ENCODE measurements at regions not wholly inside any gene's neighbourhood (a gene's known extent, or its start where the extent isn't known, plus 50 kb on each side); places are given as distances from the start of the nearest gene placed in this dataset.

DNA sequence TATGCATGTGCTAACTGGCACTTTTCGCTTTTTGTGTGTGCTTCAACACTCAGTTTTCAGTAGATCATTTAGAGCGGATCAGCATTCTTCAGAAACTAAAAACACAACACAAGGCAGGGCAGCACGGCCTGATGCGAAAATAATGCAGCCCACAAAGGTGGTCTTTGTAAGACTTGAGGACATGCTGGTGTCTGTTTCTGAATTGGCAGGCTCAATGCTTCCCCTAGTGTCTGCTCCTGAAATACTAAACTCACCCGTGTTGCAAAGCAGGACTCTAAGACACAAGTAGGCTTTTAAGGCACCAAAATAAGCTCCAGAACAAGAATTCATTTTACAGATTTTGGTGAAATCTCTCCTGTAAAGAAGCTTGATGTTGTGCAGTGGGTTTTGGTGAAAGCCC is 676.5 kb downstream of the TENT5A start:
- TF ChIP-seq, protein P1, sequence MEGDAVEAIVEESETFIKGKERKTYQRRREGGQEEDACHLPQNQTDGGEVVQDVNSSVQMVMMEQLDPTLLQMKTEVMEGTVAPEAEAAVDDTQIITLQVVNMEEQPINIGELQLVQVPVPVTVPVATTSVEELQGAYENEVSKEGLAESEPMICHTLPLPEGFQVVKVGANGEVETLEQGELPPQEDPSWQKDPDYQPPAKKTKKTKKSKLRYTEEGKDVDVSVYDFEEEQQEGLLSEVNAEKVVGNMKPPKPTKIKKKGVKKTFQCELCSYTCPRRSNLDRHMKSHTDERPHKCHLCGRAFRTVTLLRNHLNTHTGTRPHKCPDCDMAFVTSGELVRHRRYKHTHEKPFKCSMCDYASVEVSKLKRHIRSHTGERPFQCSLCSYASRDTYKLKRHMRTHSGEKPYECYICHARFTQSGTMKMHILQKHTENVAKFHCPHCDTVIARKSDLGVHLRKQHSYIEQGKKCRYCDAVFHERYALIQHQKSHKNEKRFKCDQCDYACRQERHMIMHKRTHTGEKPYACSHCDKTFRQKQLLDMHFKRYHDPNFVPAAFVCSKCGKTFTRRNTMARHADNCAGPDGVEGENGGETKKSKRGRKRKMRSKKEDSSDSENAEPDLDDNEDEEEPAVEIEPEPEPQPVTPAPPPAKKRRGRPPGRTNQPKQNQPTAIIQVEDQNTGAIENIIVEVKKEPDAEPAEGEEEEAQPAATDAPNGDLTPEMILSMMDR (conservative IDR thresholded peaks at IDR 0.05; ENCODE audit: low read depth in 2 of 2), result peak; percentile 73
- TF ChIP-seq EZH2phosphoT487 (IDR thresholded peaks at IDR 0.05; ENCODE audit: unreplicated experiment), result no peak
- no peaks in the 10 kb centered on the region for H3K4me1 ChIP-seq (ENCODE audit: insufficient read depth)
- no peak overlapping the region for H3K4me3 Mint-ChIP-seq
- H3K4me2 ChIP-seq, result no peak overlapping the region
- H3K79me2 ChIP-seq (replicated peaks; ENCODE audit: insufficient read depth), result no peaks in the 10 kb centered on the region
- ATAC-seq (peak; percentile 94), DNase-seq (ENCODE audit: low spot score) (peak; percentile 76)
- no peaks in the 10 kb centered on the region for H3K27me3 Mint-ChIP-seq (ENCODE audit: insufficient read depth, low read depth, poor library complexity)
- H4K20me1 ChIP-seq (replicated peaks; ENCODE audit: insufficient read depth), result no peaks in the 10 kb centered on the region
- peaks cover under 1% of the 10 kb centered on the region; the same call in 1 of the 3 replicates for H3K9me3 Mint-ChIP-seq
- H3K27ac ChIP-seq (ENCODE audit: low read depth), result no peak overlapping the region
- H3K4me1 Mint-ChIP-seq, result peaks cover 3% of the 10 kb centered on the region; the same call in 2 of the 3 replicates
- no peaks in the 10 kb centered on the region for H3K9me2 ChIP-seq (ENCODE audit: insufficient read depth)
- H3K27me3 ChIP-seq (ENCODE audit: insufficient read depth), result no peaks in the 10 kb centered on the region
- H3K27ac Mint-ChIP-seq, result peak overlapping the region; percentile 59; the same call in 1 of the 2 replicates
- H3K4me3 ChIP-seq, result no peak overlapping the region
- H3F3A ChIP-seq (replicated peaks; ENCODE audit: low read depth), result no peaks in the 10 kb centered on the region
- H3K36me3 Mint-ChIP-seq (ENCODE audit: low read depth), result no peaks in the 10 kb centered on the region
- H3K36me3 ChIP-seq (ENCODE audit: insufficient read depth), result no peaks in the 10 kb centered on the region
- peak overlapping the region; percentile 74; the same call in 1 of the 2 replicates for H2AFZ ChIP-seq

DNA sequence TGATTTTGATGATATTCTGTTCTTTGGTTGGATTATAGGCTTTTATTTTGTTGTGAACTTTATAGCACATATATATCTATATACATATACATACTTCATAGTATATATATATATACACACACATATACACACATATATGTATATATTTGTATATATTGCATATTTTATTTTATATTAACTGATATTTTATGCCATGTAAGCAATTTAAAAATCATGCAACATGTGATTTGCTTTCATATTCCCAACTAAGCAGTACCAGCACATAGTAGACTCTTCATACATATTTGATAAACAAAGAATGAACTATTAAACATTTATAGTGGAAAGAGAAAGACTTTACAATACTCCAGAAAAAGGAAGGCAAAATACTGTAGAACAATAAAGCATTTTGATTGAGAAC is 679.2 kb downstream of the TENT5A start:
- no peak for ATAC-seq
- Mint-ChIP-seq H3K4me1 (peaks cover 9% of the 10 kb centered on the region), H3K36me3 (ENCODE audit: low read depth) (no peaks in the 10 kb centered on the region)
- TF ChIP-seq STAT1 (IDR thresholded peaks at IDR 0.05; ENCODE audit: unreplicated experiment), result no peak
- no peak for TF ChIP-seq JUNB (IDR thresholded peaks at IDR 0.05; ENCODE audit: unreplicated experiment)
- TF ChIP-seq POLR2AphosphoS5 (IDR thresholded peaks at IDR 0.05; ENCODE audit: low read depth), result no peak
- no peak for TF ChIP-seq EZH2phosphoT487 (IDR thresholded peaks at IDR 0.05; ENCODE audit: unreplicated experiment)
- TF ChIP-seq CREB1 (CRISPR knock-in tag; IDR thresholded peaks at IDR 0.05; ENCODE audit: low read depth), result no peak
- TF ChIP-seq, protein P2, sequence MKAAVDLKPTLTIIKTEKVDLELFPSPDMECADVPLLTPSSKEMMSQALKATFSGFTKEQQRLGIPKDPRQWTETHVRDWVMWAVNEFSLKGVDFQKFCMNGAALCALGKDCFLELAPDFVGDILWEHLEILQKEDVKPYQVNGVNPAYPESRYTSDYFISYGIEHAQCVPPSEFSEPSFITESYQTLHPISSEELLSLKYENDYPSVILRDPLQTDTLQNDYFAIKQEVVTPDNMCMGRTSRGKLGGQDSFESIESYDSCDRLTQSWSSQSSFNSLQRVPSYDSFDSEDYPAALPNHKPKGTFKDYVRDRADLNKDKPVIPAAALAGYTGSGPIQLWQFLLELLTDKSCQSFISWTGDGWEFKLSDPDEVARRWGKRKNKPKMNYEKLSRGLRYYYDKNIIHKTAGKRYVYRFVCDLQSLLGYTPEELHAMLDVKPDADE (IDR thresholded peaks at IDR 0.05), result no peak
- TF ChIP-seq, protein P3, sequence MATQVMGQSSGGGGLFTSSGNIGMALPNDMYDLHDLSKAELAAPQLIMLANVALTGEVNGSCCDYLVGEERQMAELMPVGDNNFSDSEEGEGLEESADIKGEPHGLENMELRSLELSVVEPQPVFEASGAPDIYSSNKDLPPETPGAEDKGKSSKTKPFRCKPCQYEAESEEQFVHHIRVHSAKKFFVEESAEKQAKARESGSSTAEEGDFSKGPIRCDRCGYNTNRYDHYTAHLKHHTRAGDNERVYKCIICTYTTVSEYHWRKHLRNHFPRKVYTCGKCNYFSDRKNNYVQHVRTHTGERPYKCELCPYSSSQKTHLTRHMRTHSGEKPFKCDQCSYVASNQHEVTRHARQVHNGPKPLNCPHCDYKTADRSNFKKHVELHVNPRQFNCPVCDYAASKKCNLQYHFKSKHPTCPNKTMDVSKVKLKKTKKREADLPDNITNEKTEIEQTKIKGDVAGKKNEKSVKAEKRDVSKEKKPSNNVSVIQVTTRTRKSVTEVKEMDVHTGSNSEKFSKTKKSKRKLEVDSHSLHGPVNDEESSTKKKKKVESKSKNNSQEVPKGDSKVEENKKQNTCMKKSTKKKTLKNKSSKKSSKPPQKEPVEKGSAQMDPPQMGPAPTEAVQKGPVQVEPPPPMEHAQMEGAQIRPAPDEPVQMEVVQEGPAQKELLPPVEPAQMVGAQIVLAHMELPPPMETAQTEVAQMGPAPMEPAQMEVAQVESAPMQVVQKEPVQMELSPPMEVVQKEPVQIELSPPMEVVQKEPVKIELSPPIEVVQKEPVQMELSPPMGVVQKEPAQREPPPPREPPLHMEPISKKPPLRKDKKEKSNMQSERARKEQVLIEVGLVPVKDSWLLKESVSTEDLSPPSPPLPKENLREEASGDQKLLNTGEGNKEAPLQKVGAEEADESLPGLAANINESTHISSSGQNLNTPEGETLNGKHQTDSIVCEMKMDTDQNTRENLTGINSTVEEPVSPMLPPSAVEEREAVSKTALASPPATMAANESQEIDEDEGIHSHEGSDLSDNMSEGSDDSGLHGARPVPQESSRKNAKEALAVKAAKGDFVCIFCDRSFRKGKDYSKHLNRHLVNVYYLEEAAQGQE (IDR thresholded peaks at IDR 0.05; ENCODE audit: unreplicated experiment), result no peak
- TF ChIP-seq EZH2 (IDR thresholded peaks at IDR 0.05; ENCODE audit: low read depth, unreplicated experiment), result no peak
- no peak for TF ChIP-seq ZNF114 (CRISPR knock-in tag; IDR thresholded peaks at IDR 0.05)
- TF ChIP-seq, protein P1 (conservative IDR thresholded peaks at IDR 0.05; ENCODE audit: low read depth in 2 of 2), result no peak

More for the DNA sequence above, 679.2 kb downstream of the TENT5A start:
- Histone ChIP-seq H2AFZ (no peak overlapping the region), H3K9me2 (ENCODE audit: insufficient read depth) (no peaks in the 10 kb centered on the region), H3K27ac (ENCODE audit: low read depth) (no peak overlapping the region), H3K4me2 (no peak overlapping the region), H3K36me3 (ENCODE audit: insufficient read depth) (no peaks in the 10 kb centered on the region), H3K27me3 (ENCODE audit: insufficient read depth) (no peaks in the 10 kb centered on the region), H4K20me1 (replicated peaks; ENCODE audit: insufficient read depth) (no peaks in the 10 kb centered on the region), H3F3A (replicated peaks; ENCODE audit: low read depth) (no peaks in the 10 kb centered on the region), H3K79me2 (replicated peaks; ENCODE audit: insufficient read depth) (no peaks in the 10 kb centered on the region), H3K4me1 (ENCODE audit: insufficient read depth) (no peaks in the 10 kb centered on the region), H3K4me3 (no peak overlapping the region)
- H3K27ac Mint-ChIP-seq, result no peak overlapping the region
- H3K9me3 Mint-ChIP-seq, result peaks cover 6% of the 10 kb centered on the region; the same call in 1 of the 3 replicates
- no peak overlapping the region for H3K4me3 Mint-ChIP-seq
- no peak for DNase-seq (ENCODE audit: low spot score)
- H3K27me3 Mint-ChIP-seq (ENCODE audit: insufficient read depth, low read depth, poor library complexity), result no peaks in the 10 kb centered on the region

Data from GM23338 (cell line).